H1 (cell line): ENCODE measurements at regions not wholly inside any gene's neighbourhood (a gene's known extent, or its start where the extent isn't known, plus 50 kb on each side); places are given as distances from the start of the nearest gene placed in this dataset.
"Not testable (repeated sequence)": the region's sequence is repeated elsewhere in the genome, so short reads cannot be mapped to it uniquely, and the experiment has no call there.

Experiments used
- CTCF ChIA-PET: fragments of 300-600 bp; sonication (Branson Sonifier 250); formaldehyde crosslinking; loops from one replicate; lab custom pipeline; 2021; ENCODE audit not compliant: partially characterized antibody; lab: Charles Lee
- POLR2A ChIA-PET: fragments of 300-600 bp; sonication (Branson Sonifier 250); formaldehyde crosslinking; loops from one replicate; lab custom pipeline; 2021; ENCODE audit warnings: inconsistent platforms; ENCODE audit not compliant: partially characterized antibody; lab: Charles Lee
- DNase-seq, 2 experiments: peaks; one replicate each; pipeline versions ENCODE4 v3.0.0 to v3.0.0-alpha.2; 2010 to 2022; ENCODE audit warnings: low spot score in 2 of 2, low read depth in 1 of 2, mixed read lengths in 1 of 2
- FAIRE-seq: peaks from 2 replicates; lab custom pipeline; 2011; peaks lifted over from hg19 to GRCh38; lab: Jason Lieb, UNC
- H2AFZ ChIP-seq: 2 replicates; pipeline ENCODE4 v1.8.1; 2012; ENCODE audit warnings: low read length, inconsistent platforms
- H2AK5ac ChIP-seq: 2 replicates; pipeline ENCODE4 v1.6.1; 2013; ENCODE audit warnings: low read depth, low read length
- H2BK120ac ChIP-seq: replicated peaks from 2 replicates; pipeline ENCODE3; 2013; ENCODE audit warnings: low read depth, low read length, inconsistent platforms
- H2BK12ac ChIP-seq: 2 replicates; pipeline ENCODE4 v1.6.1; 2013; ENCODE audit warnings: low read depth, low read length
- H2BK15ac ChIP-seq: 2 replicates; pipeline ENCODE4 v1.6.1; 2013; ENCODE audit warnings: low read length
- H2BK20ac ChIP-seq: 2 replicates; pipeline ENCODE4 v1.6.1; 2013; ENCODE audit warnings: low read length
- H2BK5ac ChIP-seq: 2 replicates; pipeline ENCODE4 v1.6.1; 2013; ENCODE audit warnings: low read depth, low read length
- H3K14ac ChIP-seq: 2 replicates; pipeline ENCODE4 v1.6.1; 2013; ENCODE audit warnings: inconsistent platforms; ENCODE audit not compliant: insufficient read length
- H3K18ac ChIP-seq: 2 replicates; pipeline ENCODE4 v1.6.1; 2013; ENCODE audit warnings: low read length; ENCODE audit errors: extremely low read depth
- H3K23ac ChIP-seq: 2 replicates; pipeline ENCODE4 v1.6.1; 2013; ENCODE audit warnings: inconsistent platforms; ENCODE audit not compliant: insufficient read length
- H3K23me2 ChIP-seq: 2 replicates; pipeline ENCODE4 v1.6.1; 2013; ENCODE audit warnings: low read depth, low read length
- H3K27ac ChIP-seq: 2 replicates; pipeline ENCODE4 v1.6.1; 2011; ENCODE audit warnings: low read depth, low read length, inconsistent platforms
- H3K27me3 ChIP-seq, 4 experiments: replicated peaks in 1 of 4; 1 replicate in 1 of 4; 2 replicates in 3 of 4; pipeline versions ENCODE4 v1.6.1 to v1.8.1; 2011 to 2013; ENCODE audit warnings: low read length in 3 of 4, mild to moderate bottlenecking in 3 of 4, inconsistent platforms in 2 of 4, mixed read lengths in 2 of 4, moderate library complexity in 1 of 4; ENCODE audit not compliant: control insufficient read depth in 3 of 4, insufficient read depth in 3 of 4; ENCODE audit errors: extremely low read depth in 1 of 4
- H3K36me3 ChIP-seq, 4 experiments: 2 replicates each; pipeline versions ENCODE4 v1.6.1 to v1.8.1; 2011 to 2013; ENCODE audit warnings: mild to moderate bottlenecking in 4 of 4, low read length in 3 of 4, moderate library complexity in 2 of 4, control low read depth in 1 of 4, inconsistent platforms in 1 of 4; ENCODE audit not compliant: insufficient read depth in 4 of 4, control insufficient read depth in 2 of 4
- H3K4ac ChIP-seq: replicated peaks from 2 replicates; pipeline ENCODE3; 2013; ENCODE audit warnings: low read length, low read depth, mixed read lengths, inconsistent platforms; ENCODE audit not compliant: insufficient read length
- H3K4me1 ChIP-seq, 4 experiments: replicated peaks in 1 of 4; 1 replicate in 1 of 4; 2 replicates in 3 of 4; pipeline versions ENCODE4 v1.6.1 to v1.8.1; 2011 to 2013; ENCODE audit warnings: low read length in 3 of 4, inconsistent platforms in 2 of 4, mixed read lengths in 1 of 4; ENCODE audit not compliant: insufficient read depth in 4 of 4, control insufficient read depth in 3 of 4
- H3K4me2 ChIP-seq, 2 experiments: 2 replicates each; pipeline versions ENCODE4 v1.6.1 to v1.8.1; 2011 to 2013; ENCODE audit warnings: low read depth in 2 of 2, low read length in 2 of 2, control low read depth in 1 of 2, inconsistent platforms in 1 of 2, mild to moderate bottlenecking in 1 of 2; ENCODE audit not compliant: insufficient read depth in 1 of 2
- H3K4me3 ChIP-seq, 4 experiments: fragments of 200-600, 300-600 bp in 1 of 4; sonication (generic), shearing (Covaris generic), sonication (Bioruptor Twin) in 1 of 4; 2 replicates each; pipeline versions ENCODE4 v1.5.1 to v1.8.1; 2011 to 2016; ENCODE audit warnings: low read length in 4 of 4, low read depth in 3 of 4, control low read depth in 2 of 4, inconsistent platforms in 2 of 4, mild to moderate bottlenecking in 2 of 4, mixed read lengths in 1 of 4, moderate library complexity in 1 of 4; ENCODE audit not compliant: insufficient read depth in 2 of 4; ENCODE audit errors: extremely low read depth in 1 of 4
- H3K56ac ChIP-seq: replicated peaks from 2 replicates; pipeline ENCODE3; 2013; ENCODE audit warnings: low read depth, mild to moderate bottlenecking, mixed read lengths, low read length, inconsistent platforms; ENCODE audit not compliant: insufficient read length
- H3K79me1 ChIP-seq: 2 replicates; pipeline ENCODE4 v1.6.1; 2013; ENCODE audit warnings: low read depth, low read length, control low read depth
- H3K79me2 ChIP-seq, 2 experiments: 2 replicates each; pipeline versions ENCODE4 v1.6.1 to v1.8.1; 2012 to 2013; ENCODE audit warnings: low read length in 2 of 2, mild to moderate bottlenecking in 2 of 2, inconsistent platforms in 1 of 2; ENCODE audit not compliant: insufficient read depth in 2 of 2, control insufficient read depth in 1 of 2
- H3K9ac ChIP-seq, 4 experiments: replicated peaks in 1 of 4; 1 replicate in 1 of 4; 2 replicates in 3 of 4; pipeline versions ENCODE4 v1.6.1 to v1.8.1; 2011 to 2013; ENCODE audit warnings: low read depth in 3 of 4, low read length in 3 of 4, control low read depth in 2 of 4, mild to moderate bottlenecking in 2 of 4, moderate library complexity in 2 of 4, inconsistent platforms in 1 of 4; ENCODE audit errors: extremely low read depth in 1 of 4
- H3K9me3 ChIP-seq, 2 experiments: 2 replicates each; pipeline versions ENCODE4 v1.6.1 to v1.8.1; 2012 to 2013; ENCODE audit warnings: mild to moderate bottlenecking in 2 of 2, moderate library complexity in 2 of 2, control low read depth in 1 of 2, inconsistent platforms in 1 of 2, low read depth in 1 of 2, low read length in 1 of 2, mixed read lengths in 1 of 2; ENCODE audit not compliant: insufficient read depth in 2 of 2
- H4K20me1 ChIP-seq, 2 experiments: replicated peaks in 1 of 2; 2 replicates each; pipeline versions ENCODE3 to v1.8.1; 2011 to 2013; ENCODE audit warnings: inconsistent platforms in 2 of 2, low read length in 2 of 2, mild to moderate bottlenecking in 1 of 2; ENCODE audit not compliant: insufficient read depth in 2 of 2, control insufficient read depth in 1 of 2
- H4K5ac ChIP-seq: 2 replicates; pipeline ENCODE4 v1.6.1; 2013; ENCODE audit warnings: low read length, low read depth, mixed read lengths, inconsistent platforms; ENCODE audit not compliant: insufficient read length
- H4K8ac ChIP-seq: 2 replicates; pipeline ENCODE4 v1.8.0; 2013; ENCODE audit warnings: mild to moderate bottlenecking, moderate library complexity, low read length, inconsistent platforms; ENCODE audit not compliant: insufficient read depth; ENCODE audit errors: extremely low read depth
- H4K91ac ChIP-seq: replicated peaks from 2 replicates; pipeline ENCODE3; 2013; ENCODE audit warnings: low read length, mixed read lengths, inconsistent platforms; ENCODE audit not compliant: insufficient read length
- CREB1 ChIP-seq: IDR thresholded peaks from 2 replicates; pipeline ENCODE4 v1.6.1; 2012; ENCODE audit warnings: inconsistent platforms
- EZH2 ChIP-seq: fragments of 200-600 bp; sonication (generic); IDR thresholded peaks from 2 replicates; pipeline ENCODE4 v1.7.1; 2012; ENCODE audit warnings: low read depth, mild to moderate bottlenecking, moderate library complexity, low read length, inconsistent platforms; ENCODE audit not compliant: severe bottlenecking
- WGBS, 2 experiments: shearing (Covaris generic) in 1 of 2; methylation state at CpG; one replicate each; pipeline versions ENCODE4 v1.1.6 to v1.1.7; 2013 to 2015; ENCODE audit warnings: low lambda C conversion rate in 2 of 2, mixed read lengths in 2 of 2, inconsistent platforms in 1 of 2, low coverage in 1 of 2, missing lambda C conversion rate in 1 of 2; ENCODE audit not compliant: insufficient replicate concordance in 2 of 2, insufficient coverage in 1 of 2, insufficient read length in 1 of 2; ENCODE audit errors: extremely low coverage in 1 of 2, missing lambda C conversion rate in 1 of 2; 5-methylcytosine and 5-hydroxymethylcytosine counted together

GRCh38 chr12:7555752-7556151 is 52.2 kb upstream of the CD163 start (continued):
- TF ChIP-seq EZH2 = no peak
- no peak for TF ChIP-seq CREB1

- 91% methylated on average over 5 of the region's 6 CpGs; no CpG with 5 or more reads in 1 of the 2 experiments for WGBS, 2 experiments
- H2AFZ ChIP-seq, H3K79me1 ChIP-seq, H2BK5ac ChIP-seq, H3K4ac ChIP-seq, H3K56ac ChIP-seq, H2BK12ac ChIP-seq, H2BK15ac ChIP-seq, H3K27me3 ChIP-seq, H3K23ac ChIP-seq, H2BK20ac ChIP-seq, H3K27ac ChIP-seq, H3K4me1 ChIP-seq, H4K8ac ChIP-seq, H2AK5ac ChIP-seq, H3K14ac ChIP-seq, H3K9ac ChIP-seq, H4K20me1 ChIP-seq, H3K36me3 ChIP-seq, H3K4me3 ChIP-seq, H3K4me2 ChIP-seq, H2BK120ac ChIP-seq, POLR2A ChIA-PET, H4K91ac ChIP-seq, DNase-seq, H3K79me2 ChIP-seq, H4K5ac ChIP-seq, CTCF ChIA-PET, FAIRE-seq, H3K9me3 ChIP-seq, H3K18ac ChIP-seq, H3K23me2 ChIP-seq: not testable (repeated sequence)
These were observed 51.3 kb upstream of the CD163 start for GRCh38 chr12:7554831-7555230.
